ENCODE measurements at regions not wholly inside any gene's neighbourhood (a gene's known extent, or its start where the extent isn't known, plus 50 kb on each side); places are given as distances from the start of the nearest gene placed in this dataset.
A peak's percentile ranks its signal among the peaks of the same experiment; 100 is the strongest.
"Not testable (repeated sequence)": the region's sequence is repeated elsewhere in the genome, so short reads cannot be mapped to it uniquely, and the experiment has no call there.

DNA sequence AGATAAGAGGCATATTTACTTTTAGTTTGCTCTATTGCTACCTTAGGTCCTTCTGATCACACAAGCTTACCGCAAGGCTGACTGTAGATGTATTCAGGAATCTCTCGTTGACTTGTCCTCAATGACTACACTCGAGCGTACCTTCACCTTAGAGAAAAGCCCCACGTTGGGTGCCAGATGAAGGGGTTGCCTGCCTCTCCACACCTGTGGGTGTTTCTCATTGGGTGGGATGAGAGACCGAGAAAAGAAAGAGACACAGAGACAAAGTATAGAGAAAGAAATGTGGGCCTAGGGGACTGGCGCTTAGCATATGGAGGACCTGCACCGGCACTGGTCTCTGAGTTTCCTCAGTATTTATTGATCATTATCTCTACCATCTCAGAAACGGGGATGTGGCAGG is 51.8 kb downstream of the ASCL4 start:
- DNase-seq (ENCODE audit: low read depth), result no peak

DNA sequence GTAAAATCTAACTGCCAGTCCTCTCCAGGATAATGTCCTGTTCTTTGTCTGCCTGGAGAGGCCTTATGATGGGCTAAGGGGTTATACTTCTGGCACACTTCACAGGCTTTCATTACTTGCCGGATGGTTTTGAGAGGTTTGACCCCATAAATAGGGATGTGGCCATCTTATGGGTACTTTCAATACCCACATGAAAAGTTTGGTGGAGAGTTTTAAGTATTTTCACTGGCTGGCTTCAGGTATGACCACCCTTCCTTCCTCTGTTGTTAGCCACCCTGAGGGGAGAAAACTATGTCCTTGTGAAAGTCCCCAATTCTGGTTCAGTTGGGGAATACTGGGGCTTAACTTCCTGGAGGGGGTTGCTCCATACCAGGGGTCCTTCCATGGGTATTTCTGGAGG is 54.8 kb downstream of the ASCL4 start:
- DNase-seq (ENCODE audit: low read depth), result no peak

DNA sequence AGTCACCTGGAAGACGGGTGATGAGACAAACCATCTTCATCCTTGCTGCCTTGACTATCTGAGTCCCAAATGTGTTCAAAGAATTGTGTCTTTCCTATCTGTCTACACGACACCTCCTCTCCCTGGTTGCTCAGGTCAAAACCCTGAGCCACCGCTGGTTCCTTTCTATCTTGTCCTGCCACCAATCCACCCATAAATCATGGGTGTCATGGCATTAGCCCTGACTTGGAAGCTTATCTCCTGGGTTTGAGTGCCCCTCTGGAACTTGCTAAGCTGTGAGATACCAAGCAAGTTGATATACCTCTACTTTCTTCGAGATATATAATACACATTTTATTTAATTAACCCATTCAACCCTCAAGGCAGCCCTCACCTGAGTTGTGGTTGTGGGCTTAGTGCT is 57.9 kb downstream of the ASCL4 start:
- DNase-seq (ENCODE audit: low read depth), result no peak

GRCh38 chr12:107840186-107840585 is 65.7 kb downstream of the ASCL4 start:
- no peak for DNase-seq (ENCODE audit: low read depth)

- no peak for DNase-seq (ENCODE audit: low read depth)
Observed at GRCh38 chr12:107843351-107844311, 69.1 kb downstream of the ASCL4 start.

DNA sequence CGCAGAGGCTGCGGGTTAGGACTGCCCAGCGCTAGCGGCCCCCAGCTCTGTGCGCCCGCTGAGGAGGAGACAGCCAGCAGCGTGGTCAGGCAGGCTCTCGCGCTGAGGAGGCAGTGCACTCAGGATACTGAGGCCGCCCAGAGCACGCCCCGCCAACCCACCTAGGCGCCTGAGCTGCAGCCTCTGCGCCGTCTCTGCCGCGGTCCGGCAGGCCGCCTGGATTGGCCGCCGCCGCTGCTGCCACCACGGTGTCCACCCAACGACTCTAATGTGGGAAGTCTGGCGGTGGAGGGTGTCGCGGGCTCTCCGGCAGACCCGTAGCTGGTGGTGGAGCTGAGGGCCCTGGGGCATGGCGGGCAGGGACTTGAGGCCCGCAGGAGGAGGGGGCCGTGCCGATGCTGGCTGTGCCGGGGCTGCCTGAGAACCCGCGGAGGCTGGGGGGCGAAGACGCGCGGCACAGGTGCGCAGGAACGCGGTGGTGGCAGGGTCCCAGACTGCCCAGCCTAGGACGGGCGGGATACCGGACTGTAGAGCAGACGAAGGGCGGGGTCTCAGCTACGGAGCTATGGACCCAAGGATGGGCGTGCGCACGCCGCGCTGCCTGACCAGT is 69.9 kb downstream of the ASCL4 start:
- no peak for DNase-seq (ENCODE audit: low read depth)

- DNase-seq (ENCODE audit: low read depth), result no peak
Observed at GRCh38 chr12:107845226-107845979, 70.9 kb downstream of the ASCL4 start.

GRCh38 chr12:107845980-107846659 is 71.6 kb downstream of the ASCL4 start:
- peak; percentile 40 for DNase-seq (ENCODE audit: low read depth)

GRCh38 chr12:107847430-107847829 is 72.9 kb downstream of the ASCL4 start:
- DNase-seq (ENCODE audit: low read depth), result no peak

DNA sequence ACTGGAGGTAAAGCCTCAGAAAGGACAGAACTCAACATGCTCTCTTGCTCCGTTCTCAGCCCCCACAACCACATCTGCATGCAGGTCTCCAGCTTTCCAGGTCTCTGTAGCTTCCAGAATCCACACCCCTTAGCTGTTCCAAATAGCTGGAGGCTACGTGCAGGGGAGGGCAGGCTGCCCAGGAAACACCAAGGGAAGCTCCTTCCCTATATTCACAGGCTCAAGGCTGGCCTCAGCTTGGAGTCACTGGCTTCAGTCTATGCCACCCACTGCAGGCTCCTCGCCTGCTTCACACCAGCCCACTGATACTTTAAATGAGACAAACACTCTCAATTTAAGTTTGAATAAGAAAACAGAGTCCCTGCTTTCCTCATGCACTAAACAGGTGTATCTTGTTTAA is 73.3 kb downstream of the ASCL4 start:
- no peak for DNase-seq (ENCODE audit: low read depth)

- no peak for DNase-seq (ENCODE audit: low read depth)
Observed at GRCh38 chr12:107853479-107853878, 79.0 kb downstream of the ASCL4 start.

- DNase-seq (ENCODE audit: low read depth), result no peak
Observed at GRCh38 chr12:107855471-107855870, 81.0 kb downstream of the ASCL4 start.

- no peak for DNase-seq (ENCODE audit: low read depth)
Observed at GRCh38 chr12:107856096-107856495, 81.6 kb downstream of the ASCL4 start.

DNA sequence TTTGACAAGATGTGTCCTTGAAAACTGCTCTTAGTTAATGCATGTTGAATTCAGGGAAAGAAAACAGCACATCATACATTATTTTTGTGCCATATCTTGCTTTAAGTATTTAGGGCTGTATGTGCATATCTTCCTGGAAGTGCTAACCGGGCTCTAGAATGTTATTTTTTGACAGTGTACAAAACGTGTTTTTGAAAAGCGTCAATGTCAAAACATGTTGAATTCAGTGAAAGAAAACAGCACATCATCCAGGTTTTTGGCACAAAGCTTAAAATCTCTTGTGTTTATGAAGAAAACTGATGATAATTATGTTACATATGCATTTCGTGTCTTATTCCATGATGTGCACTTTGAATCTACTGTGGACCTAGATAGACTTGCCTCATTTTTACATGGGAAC is 82.7 kb downstream of the ASCL4 start:
- DNase-seq (ENCODE audit: low read depth), result no peak

GRCh38 chr12:107859367-107859766 is 84.9 kb downstream of the ASCL4 start:
- no peak for DNase-seq (ENCODE audit: low read depth)

DNA sequence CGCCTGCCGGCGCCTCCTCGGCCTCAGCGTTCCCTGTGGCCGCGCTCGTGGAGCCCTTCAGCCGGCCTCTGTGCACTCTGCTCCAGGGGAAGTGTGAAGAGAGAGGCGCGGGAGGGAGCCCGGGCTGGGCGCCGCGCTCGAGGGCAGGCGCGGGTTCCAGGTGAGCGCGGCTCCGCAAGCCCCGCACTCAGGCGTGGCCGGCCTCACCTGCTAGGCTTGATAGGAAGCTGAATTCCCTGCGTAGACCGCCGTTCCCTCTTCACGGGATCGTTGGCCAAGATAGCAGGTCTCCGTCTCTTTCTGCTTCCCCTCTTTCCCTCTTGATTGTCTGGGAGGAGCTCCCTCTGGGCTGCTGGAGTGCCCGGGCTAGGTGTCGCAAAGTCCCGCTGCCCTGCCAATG is 89.7 kb downstream of the ASCL4 start:
- no peak for DNase-seq (ENCODE audit: low read depth)

DNA sequence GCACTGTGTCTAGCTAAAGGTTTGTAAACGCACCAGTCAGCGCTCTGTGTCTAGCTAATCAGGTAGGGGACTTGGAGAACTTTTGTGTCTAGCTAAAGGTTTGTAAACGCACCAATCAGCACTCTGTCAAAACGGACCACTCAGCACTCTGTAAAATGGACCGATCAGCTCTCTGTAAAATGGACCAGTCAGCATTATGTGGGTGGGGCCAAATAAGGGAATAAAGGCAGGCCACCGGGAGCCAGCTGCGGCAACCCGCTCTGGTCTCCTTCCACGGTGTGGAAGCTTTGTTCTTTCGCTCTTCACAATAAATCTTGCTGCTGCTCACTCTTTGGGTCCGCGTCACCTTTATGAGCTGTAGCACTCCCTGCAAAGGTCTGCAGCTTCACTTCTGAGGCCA is 90.2 kb downstream of the ASCL4 start:
- not testable (repeated sequence) for DNase-seq (ENCODE audit: low read depth)

- no peak for DNase-seq (ENCODE audit: low read depth)
Observed at GRCh38 chr12:107873223-107873622, 98.7 kb downstream of the ASCL4 start.

GRCh38 chr12:107875786-107876185 is 101.3 kb downstream of the ASCL4 start:
- DNase-seq (ENCODE audit: low read depth), result no peak

DNA sequence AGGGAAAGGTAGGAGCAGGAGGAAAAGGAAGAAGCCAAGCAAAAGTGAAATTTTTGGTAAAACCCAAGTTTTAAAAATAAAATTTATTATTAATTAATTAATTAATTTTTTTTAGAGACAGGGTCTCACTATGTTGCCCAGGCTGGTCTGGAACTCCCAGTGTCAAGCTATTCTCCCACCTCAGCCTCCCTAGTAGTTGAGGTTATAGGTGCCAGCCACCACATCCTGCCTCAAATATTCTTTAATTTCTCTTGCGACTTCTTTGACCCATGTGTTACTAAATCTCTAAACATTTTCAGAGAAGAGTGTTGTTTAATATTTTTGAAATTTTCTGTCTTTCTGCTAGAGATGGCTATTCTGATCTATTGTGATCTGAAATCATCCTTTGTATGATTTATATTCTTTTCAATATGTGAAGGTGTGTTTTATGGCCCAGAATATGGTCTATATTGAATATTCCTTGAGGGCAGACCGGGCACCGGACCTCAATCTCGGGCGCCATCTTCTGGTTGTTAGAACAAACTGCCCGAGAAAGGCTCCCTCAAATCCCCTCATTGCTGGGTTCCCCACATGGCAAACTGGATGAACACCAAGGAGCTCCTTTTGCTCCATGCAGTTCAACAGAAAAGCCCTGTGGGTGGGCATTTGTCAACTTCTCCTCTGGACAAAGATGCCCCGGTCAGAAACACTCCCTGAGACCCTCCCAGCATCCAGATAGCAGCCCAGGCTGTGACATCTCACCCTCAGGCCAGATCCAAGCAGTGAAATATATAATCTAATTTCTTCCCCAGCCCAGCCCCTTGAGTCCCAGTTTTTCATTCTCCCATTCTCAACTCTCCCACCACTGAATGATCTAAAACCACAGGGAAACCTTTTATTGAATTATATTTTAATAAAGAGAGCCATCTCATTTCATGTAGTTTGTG is 110.5 kb downstream of the ASCL4 start:
- DNase-seq (ENCODE audit: low read depth), result peak; percentile 41

DNA sequence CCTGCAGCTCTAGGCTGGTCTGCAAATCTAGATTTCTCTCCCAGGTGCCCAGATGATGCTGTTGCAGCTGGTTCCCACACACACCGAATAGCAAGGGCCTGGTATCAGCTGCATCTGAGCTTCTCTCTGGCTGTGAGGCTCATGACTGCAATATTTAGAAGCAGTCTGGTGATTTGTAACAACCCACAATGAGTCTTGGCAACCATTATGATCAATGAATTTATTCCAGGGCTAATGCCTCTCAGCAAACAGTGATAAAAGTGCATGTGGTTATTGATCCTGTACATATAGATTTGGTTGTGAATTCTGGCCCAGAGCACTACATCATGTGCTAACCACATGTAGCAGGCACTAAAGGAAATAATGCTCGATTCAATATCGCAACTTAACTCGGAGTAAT is 114.3 kb downstream of the ASCL4 start:
- DNase-seq (ENCODE audit: low read depth), result no peak

All from M059J (cell line).